SIG-M5 treated with dmso at 0.1 percent for 504 hours (cell line): ENCODE measurements at regions not wholly inside any gene's neighbourhood (a gene's known extent, or its start where the extent isn't known, plus 50 kb on each side); places are given as distances from the start of the nearest gene placed in this dataset.

ENCODE experiments used
- DNase-seq: peaks from one replicate; lab custom pipeline; 2025; ENCODE audit not compliant: unreplicated experiment; lab: John Stamatoyannopoulos, UW

- no peak for DNase-seq
Measured at GRCh38 chr13:111862836-111863815, 203.8 kb upstream of the SOX1 start.

- no peak for DNase-seq
Measured at GRCh38 chr13:111864566-111864965, 202.4 kb upstream of the SOX1 start.

- no peak for DNase-seq
Measured at GRCh38 chr13:111865046-111865445, 201.9 kb upstream of the SOX1 start.

- DNase-seq = no peak
Measured at GRCh38 chr13:111865826-111866225, 201.1 kb upstream of the SOX1 start.

GRCh38 chr13:111866731-111867245 is 200.2 kb upstream of the SOX1 start:
- DNase-seq = no peak

- no peak for DNase-seq
Measured at GRCh38 chr13:111867657-111868056, 199.3 kb upstream of the SOX1 start.

GRCh38 chr13:111868716-111869115 is 198.2 kb upstream of the SOX1 start:
- no peak for DNase-seq

- DNase-seq = no peak
Measured at GRCh38 chr13:111872475-111873150, 194.3 kb upstream of the SOX1 start.

GRCh38 chr13:111873676-111874178 is 193.2 kb upstream of the SOX1 start:
- DNase-seq = no peak

GRCh38 chr13:111874981-111875380 is 192.0 kb upstream of the SOX1 start:
- DNase-seq = no peak

- DNase-seq = no peak
Measured at GRCh38 chr13:111875915-111876314, 191.0 kb upstream of the SOX1 start.

GRCh38 chr13:111876506-111876905 is 190.4 kb upstream of the SOX1 start:
- DNase-seq = no peak

- DNase-seq = no peak
Measured at GRCh38 chr13:111877906-111878305, 189.0 kb upstream of the SOX1 start.

- DNase-seq = no peak
Measured at GRCh38 chr13:111879719-111880118, 187.2 kb upstream of the SOX1 start.

- DNase-seq = no peak
Measured at GRCh38 chr13:111880185-111880584, 186.8 kb upstream of the SOX1 start.

- no peak for DNase-seq
Measured at GRCh38 chr13:111881700-111882099, 185.2 kb upstream of the SOX1 start.

- no peak for DNase-seq
Measured at GRCh38 chr13:111882351-111882750, 184.6 kb upstream of the SOX1 start.

- DNase-seq = no peak
Measured at GRCh38 chr13:111883571-111884343, 183.2 kb upstream of the SOX1 start.

- no peak for DNase-seq
Measured at GRCh38 chr13:111886217-111886945, 180.6 kb upstream of the SOX1 start.

- DNase-seq = no peak
Measured at GRCh38 chr13:111893071-111893606, 173.8 kb upstream of the SOX1 start.
